ENCODE measurements at regions not wholly inside any gene's neighbourhood (a gene's known extent, or its start where the extent isn't known, plus 50 kb on each side); places are given as distances from the start of the nearest gene placed in this dataset.
"Not testable (repeated sequence)": the region's sequence is repeated elsewhere in the genome, so short reads cannot be mapped to it uniquely, and the experiment has no call there.

DNA sequence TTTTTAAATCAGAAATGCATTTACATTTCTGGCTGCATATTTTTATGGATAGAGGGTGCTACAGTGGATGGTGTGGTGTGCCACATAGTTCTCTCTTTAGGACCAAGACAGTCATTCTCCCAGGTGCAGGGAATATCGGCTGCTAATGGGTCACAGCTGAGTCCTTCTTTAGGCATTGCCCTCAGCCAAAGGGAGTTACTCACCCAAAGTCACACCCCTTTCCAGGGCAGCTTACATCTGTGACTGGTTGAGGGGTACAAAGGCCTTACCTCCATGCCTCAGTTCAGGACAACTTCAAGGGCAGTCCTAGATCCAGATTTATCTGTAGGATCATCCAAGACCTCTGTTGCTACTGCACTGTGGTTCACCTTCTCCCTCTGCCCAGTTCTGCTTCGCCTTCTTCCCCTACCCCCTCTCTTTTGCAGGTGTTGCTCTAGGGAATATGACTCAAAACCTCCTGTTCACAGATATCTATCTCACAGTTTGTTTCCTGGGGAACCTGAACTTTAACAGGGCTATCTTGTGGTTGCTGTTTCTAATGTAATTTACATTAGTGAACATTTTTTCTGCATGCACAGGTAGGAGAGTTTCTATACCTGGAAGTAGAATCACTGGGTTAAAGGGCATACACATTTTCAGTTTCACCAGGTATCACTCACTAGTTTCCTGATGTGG lies 413.9 kb downstream of the RPS6KC1 start:
- no peak for DNase-seq (ENCODE audit: low read depth)

DNA sequence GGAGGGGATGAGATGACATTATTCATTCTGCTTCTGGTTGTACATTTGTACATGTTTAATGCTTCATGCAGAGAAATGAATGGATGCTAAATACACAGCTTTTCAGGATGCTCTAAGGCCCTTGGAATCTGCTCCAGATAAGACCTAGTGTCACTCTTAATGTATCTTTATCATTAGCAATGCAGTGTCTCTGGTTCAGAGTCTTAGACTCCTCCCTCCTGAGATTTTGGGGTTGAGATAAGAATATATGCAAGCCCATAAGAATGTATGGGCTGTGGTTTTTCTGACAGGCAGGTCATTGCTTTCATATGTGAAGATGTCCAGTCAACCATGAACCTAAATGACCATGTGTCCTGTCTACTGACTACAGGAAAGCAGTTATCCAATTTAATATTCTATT lies 415.5 kb downstream of the RPS6KC1 start:
- no peak for DNase-seq (ENCODE audit: low read depth)

DNA sequence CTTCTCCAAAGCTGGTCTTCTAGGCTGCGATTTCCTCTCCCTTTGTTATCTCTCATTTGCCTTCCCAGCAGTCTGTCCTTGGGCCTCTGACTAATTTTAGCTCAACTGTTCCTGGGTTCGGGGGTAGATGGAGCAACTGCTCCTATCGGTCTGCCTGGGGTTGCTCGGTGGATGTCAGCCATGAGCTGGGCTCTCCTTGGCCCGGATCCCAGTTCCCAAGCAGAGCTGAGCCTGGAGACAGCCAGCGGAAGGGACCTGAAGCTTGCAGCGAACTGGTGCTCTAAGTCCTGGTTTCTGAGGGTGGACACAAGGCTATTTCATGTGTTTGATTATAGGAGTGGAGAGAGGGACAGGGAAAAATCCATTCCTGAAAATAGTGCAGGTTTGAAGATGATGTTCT lies 423.0 kb downstream of the RPS6KC1 start:
- no peak for DNase-seq (ENCODE audit: low read depth)

DNA sequence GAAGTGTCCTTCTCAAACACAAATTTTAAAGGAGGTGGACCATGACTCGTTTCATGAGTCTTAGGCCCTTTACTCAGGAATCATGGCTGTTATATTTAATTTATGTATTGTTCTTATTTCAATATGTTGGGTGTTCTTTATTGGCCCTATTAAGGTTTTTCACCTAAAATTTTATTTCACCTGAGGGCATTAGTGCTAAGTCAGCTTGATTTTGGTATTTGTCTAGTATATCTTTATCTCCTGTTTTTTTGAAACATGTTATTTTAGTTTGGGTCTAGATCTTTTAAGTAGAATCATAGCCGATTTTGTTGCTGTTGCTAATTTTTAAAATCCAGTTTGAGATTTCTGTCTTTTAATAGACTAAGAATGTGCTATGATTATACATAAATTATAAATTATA lies 430.4 kb downstream of the RPS6KC1 start:
- no peak for DNase-seq (ENCODE audit: low read depth)

DNA sequence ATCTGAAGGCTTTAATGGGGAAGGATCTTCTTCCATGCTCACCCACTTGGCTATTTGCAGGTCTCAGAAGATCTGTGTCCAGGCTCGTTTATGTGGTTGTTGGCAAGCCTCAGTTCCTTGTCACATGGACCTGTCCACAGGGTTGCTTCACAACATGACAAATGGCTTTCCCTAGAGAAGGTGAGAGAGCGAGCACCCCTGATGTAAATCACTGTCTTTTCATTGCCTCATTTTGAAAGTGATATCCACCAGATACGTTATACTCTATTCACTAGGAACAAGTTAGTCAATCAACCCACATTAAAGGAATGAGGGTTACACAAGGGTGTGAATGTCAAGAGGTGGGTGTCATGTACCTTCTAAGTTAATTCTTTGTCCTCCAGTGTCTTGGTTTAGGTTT lies 433.3 kb downstream of the RPS6KC1 start:
- no peak for DNase-seq (ENCODE audit: low read depth)

DNA sequence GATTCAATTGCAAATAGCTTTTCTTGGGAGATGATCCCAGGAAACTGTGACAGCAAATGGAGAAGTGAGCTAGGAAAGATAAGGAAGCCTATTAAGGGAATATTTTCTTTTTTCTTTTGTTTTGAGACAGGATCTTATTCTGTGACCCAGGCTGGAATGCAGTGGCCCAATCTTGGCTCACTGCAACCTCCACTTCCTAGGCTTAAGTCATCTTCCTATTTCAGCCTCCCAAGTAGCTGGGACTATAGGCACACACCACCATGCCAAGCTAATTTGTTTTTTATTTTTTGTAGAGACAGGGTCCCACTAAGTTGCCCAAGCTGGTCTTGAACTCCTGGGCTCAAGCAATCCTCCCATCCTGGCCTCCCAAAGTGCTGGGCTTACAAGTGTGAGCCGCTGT lies 433.7 kb downstream of the RPS6KC1 start:
- no peak for DNase-seq (ENCODE audit: low read depth)

DNA sequence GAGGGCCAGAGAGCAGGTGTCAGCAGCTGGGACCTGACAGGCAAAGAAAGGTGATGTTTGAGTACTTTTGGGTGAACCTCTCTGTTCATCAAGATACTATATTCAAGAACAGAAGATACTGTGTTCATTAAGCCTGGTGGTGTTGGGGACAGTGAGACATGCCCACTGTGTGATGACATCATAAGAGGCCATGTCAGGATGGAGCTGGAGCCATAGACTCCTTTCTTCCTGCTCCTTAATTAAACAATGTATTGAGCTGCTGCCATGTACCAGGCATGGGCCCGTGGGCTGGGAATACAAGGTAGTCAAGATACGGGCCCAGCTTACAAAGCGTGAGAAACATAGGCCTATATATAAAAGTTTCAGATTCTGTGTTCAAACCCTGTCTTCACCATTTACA lies 435.4 kb downstream of the RPS6KC1 start:
- no peak for DNase-seq (ENCODE audit: low read depth)

DNA sequence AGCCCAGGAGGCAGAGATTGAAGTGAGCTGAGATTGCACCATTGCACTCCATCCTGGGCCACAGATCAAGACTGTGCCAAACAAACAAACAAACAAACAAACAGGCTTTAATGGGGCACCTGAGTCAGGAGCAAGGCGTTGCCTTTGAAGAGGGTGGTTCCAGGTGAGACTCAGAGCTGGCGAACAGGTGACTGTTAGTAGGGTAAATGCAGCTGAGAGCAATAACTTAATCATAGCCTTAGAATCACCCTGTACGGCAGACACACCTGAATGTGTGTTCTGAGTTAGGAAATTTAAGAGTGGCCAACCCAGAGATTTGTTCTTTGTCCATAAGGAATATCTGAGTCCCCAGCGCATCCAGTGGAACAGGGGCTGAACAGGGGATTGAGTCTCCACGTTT lies 440.4 kb downstream of the RPS6KC1 start:
- DNase-seq (ENCODE audit: low read depth): no peak

DNA sequence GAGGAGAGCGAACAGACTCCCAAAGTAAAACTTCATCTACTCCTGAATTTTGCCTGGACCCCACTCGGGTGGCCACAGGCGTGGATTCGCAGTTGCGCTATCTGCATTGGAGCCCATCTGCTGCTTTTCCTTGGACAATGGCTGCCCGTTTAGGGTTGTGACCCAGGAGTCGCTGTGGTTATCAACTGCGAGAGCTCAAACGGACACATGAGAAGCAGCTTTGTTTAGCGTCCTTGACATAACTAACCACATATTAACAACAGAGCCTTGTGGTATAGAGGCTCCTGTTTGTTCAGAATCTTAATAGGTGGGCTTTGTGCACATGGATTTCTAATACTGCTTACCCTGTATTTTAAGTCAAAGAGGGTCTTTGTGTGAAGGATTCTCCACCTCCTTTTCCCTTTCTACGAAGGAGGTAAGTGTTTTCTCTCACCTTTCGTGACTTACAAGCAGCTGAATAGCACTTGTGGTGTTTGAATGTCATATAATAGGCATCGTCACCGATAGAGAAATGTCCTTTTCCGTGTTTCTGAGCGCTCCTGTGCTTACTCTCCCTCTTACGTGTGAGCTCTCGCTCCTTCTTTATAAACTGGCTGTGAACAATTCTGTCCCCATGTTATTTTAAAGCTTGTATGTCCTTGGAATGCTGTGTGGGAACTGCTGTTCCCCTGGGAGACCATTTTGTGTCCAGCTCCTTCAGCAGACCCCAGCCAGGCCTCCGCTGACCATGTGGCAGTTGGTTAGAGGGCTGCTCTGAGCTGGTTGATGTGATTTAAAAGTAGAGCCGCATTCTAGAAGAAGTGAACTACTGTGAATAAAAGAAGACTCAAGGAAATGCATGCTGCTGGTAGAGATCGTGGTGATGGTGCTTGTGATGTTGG lies 441.4 kb downstream of the RPS6KC1 start:
- no peak for DNase-seq (ENCODE audit: low read depth)

DNA sequence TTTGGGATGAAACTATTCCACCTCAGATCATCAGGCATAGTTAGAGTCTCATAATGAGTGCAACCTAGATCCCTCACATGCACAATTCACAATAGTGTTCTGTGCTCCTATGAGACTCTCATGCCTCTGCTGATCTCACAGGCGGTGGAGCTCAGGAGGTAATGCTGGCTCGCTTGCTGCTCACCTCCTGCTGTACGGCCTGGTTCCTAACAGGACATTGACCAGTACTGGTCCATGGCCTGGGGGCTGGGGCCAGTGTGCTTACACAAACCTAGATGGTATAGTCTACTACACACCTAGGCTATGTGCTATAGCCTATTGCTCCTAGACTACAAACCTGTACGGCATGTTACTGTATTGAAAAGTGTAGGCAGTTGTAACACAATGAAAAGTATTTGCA lies 448.4 kb downstream of the RPS6KC1 start:
- DNase-seq (ENCODE audit: low read depth): no peak

DNA sequence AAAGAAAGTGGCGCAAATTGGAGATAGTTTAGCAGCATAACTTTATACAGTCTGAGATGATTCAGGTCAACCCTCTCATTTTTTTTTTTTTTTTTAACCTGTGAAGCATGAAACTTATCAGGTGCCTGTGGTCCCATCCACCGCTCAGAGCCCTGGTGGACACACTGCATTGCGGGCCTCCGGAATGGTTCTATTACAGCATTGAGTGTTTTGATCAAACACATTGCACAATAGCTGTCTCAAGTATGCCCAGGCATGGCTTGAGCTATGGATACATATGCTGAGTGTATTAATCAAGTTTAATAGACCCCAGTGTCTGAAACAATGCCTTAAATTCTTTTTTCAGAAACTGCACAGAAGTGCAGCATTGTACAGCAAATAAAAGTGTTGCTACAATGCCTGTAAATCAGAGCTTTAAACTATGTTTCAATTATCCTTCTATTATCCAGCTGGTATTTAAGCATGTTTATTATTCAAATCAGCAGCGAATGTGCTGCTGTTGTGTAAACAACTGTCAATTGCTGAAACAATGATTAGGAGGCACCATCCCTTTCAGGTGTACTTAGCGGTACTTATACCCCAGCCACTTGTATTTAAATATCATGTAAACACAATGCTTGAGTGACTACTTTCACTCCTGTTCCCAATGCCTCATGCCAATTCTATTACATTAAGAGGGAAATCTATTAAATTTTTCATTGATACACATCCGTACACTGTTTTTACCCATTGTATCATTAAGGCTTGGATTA lies 456.6 kb downstream of the RPS6KC1 start:
- DNase-seq (ENCODE audit: low read depth): no peak

DNA sequence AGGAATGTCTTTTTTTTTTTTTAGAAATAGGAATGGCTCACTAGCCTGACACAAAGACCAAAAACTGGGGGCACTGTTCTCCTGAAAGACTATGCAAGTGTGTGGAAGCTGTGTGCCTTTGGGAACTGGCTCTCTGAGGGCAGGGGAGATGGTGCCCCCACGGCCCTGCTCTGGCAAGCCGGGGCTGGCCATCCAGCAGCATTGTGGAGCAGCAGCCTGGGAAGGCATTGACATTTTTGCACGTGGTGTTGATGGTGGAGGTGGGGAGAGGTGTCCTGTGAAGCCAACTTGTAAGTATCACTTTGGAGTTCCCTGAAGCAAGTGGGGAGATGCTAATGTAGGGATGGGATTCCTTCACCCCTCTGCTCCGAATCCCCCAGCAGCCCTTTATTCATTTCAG lies 460.1 kb downstream of the RPS6KC1 start:
- DNase-seq (ENCODE audit: low read depth): no peak

DNA sequence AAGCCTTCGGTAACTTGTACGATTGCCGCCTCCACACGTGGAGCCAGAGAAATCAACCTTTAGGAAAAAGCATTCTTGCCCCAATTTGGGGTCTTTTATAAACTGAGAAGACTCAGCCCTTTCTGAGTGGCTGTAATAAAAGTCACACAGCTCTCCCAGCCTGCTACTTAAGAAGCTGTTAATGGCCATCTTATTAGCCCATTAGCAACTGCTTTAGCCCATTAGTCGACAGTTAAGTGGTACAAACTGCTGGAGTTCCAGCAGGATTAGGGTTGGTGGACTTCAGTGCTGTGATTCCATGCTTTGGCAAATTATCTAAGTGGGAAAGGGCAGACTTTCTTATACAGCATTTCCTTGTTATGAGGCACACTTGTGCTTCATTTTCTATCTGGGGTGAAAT lies 461.3 kb downstream of the RPS6KC1 start:
- DNase-seq (ENCODE audit: low read depth): no peak

DNA sequence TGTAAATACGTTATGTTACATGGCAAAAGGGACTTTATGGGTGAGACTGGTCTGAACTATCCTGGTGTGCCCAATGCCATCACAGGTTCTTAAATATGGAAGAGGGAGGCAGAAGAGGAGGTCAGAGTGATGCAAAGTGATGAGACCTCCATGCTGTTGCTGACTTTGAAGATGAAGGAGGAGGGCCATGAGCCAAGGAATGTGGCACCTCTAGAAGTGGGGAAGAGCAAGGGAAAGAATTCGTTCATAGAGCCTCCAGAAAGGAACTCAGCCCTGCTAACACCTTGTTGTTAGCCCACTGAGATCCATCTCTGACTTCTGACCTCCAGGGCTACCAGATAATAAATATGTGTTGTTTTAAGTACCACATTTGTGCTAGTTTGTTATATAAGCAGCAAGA lies 462.0 kb downstream of the RPS6KC1 start:
- DNase-seq (ENCODE audit: low read depth): no peak

DNA sequence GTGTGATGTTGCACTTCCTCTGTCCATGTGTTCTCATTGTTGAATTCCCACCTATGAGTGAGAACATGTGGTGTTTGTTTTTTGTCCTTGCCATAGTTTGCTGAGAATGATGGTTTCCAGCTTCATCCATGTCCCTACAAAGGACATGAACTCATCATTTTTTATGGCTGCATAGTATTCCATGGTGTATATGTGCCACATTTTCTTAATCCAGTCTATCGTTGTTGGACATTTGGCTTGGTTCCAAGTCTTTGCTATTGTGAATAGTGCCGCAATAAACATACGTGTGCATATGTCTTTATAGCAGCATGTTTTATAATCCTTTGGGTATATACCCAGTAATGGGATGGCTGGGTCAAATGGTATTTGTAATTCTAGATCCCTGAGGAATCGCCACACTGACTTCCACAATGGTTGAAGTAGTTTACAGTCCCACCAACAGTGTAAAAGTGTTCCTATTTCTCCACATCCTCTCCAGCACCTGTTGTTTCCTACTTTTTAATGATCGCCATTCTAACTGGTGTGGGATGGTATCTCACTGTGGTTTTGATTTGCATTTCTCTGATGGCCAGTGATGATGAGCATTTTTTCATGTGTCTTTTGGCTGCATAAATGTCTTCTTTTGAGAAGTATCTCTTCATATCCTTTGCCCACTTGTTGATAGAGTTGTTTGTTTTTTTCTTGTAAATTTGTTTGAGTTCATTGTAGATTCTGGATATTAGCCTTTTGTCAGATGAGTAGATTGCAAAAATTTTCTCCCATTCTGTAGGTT lies 463.6 kb downstream of the RPS6KC1 start:
- not testable (repeated sequence) for DNase-seq (ENCODE audit: low read depth)

DNA sequence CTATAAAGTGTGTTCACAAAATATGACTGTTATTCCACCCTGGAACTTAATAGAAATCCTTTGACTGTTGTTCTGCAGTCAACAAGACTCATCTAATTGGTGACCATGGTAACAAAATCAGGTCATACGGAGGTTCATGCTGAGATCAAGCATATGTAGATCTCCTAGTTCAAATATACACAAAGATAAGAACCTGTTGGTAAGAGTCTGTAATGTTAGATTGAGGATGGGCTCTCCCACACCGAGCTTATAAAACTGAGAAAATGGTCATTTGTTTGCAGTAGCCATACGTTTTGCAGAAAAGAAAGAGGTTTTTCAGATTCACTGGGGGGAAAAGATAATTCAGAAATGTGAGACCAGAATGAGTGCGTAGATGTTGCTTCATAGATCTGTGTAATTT lies 468.1 kb downstream of the RPS6KC1 start:
- DNase-seq (ENCODE audit: low read depth): no peak

DNA sequence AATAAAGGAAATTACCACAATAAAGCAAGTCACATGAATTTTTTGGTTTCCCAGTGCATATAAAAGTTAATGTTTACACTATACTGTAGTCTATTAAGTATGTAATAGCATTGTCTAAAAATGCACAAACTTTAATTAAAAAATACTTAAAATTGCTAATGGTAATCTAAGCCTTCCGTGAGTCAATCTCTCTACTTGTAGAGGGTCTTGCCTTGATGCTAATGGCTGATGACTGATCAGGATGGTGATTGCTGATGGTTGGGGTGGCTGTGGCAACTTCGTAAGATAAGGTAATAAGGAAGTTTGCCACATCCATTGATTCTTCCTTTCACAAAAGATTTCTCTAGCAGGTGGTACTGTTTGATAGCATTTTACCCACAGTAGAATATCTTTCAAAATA lies 466.6 kb upstream of the PROX1 start:
- no peak for DNase-seq (ENCODE audit: low read depth)

DNA sequence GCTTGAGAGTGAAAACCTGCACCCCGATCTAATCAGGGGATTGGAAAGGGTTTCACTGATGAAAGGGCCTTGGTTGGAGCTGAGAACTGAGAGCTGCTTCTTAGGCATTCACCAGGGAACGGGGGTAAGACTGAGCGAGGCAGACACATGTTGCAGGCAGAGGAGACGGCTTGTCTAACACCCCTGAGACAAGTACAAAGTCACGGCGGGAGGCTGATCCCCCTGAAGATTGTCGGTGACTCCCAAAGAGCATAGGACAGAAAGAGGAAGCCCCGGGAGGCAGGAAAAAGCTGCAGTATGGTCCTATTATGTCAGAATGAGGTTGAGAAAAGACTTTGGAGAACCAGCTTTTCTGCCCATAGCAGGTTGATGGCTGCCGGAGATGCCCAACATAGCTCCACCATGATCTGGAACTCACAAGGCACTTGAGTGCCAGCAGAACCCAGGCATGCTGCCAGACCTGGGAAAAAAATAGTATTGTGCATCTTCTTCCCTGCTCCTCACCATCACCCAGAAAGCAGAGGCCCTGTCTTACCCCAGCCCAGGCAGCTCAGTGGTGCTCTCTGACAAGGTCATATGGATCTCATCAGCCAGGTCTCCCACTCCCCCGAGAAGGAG lies 463.9 kb upstream of the PROX1 start:
- DNase-seq (ENCODE audit: low read depth): no peak

DNA sequence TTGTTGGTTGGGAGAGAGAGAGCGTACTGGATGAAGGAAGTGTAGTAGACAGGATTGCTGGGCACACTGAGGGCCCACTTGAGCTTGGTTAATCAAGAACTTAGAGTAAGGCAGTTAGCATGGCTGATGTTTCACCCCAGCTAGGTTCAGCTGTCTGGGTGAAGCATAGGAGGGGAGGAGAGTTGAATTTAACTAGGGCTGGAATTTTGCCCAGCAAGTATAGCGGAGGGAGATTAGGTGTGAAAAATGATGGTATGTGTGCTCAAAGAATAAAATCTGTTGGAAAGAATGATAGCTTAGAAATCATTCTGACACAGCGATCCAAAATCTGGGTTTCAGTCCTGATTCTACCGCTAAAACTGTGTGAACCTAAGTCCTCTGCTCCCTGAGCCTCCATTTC lies 461.5 kb upstream of the PROX1 start:
- DNase-seq (ENCODE audit: low read depth): no peak

DNA sequence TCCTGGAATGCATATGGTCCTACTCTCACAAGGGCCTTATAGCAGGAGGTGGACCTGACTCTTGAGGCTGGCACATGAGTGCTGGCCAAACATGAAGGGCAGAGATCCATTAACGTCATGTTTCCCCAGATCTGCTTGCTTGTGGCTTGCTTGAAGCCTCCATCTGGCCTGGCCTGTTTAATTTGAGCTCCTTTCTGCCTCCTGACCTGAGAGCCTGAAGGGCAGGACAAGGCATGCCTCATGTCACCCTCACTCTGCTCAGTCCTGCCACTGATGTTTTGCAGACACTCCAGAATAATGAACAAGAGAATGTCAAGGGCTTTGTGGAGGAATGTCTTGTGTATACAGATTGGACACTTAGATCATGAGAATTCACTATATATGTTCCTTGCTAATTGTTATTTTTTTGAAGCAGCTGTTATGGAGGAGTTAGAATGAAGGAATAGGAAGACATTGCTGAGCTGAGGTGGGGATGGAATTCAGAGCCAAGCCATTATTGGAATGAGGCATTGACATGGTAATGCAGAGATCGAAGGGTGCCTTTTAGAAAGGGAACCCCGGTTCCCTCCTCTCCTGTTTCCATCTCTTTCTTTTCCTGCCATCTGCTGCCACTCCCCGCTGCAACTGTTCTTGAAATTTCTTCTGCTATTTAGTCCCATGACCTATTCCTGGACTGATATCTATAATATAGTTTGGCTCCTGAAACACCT lies 457.0 kb upstream of the PROX1 start:
- DNase-seq (ENCODE audit: low read depth): no peak

All from T-helper 22 cell (primary cell).